ENCODE measurements at regions not wholly inside any gene's neighbourhood (a gene's known extent, or its start where the extent isn't known, plus 50 kb on each side); places are given as distances from the start of the nearest gene placed in this dataset.

DNA sequence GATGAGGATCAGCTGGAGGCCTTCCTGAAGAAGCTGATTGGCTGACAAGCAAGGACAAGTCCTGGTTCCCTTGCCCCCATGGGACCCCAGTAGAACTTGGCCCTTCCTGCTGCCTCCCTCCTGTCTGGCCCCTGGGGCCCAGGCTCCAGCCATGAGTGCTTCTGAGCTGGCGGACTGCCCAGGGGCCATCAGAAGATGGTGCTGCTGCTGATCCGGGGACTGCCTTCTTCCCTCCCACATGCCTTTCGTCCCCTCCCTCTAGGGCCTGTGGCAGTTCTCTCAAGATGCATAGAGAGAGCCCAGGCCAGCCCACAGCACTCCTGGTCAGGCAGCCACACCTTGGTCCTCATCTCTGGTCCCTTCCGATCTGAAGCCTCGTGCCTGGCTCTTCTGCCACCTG is 57.9 kb upstream of the PRKACB start:
- Histone ChIP-seq H3K14ac (ENCODE audit: low read length in 2 of 2) (no peak overlapping the region), H3K79me1 (replicated peaks; ENCODE audit: low read length, poor library complexity, severe bottlenecking) (peaks cover 22% of the 10 kb centered on the region), H2BK120ac (ENCODE audit: low read depth, low read length) (no peak overlapping the region), H3K4me3 (ENCODE audit: insufficient read depth in 1 of 2, low read depth in 1 of 2, low read length in 2 of 2) (no peak overlapping the region), H2BK12ac (ENCODE audit: low read length in 2 of 2) (no peak overlapping the region), H3K23ac (ENCODE audit: low read length in 2 of 2) (no peak overlapping the region), H3K9me3 (ENCODE audit: control insufficient read depth, low read length) (no peaks in the 10 kb centered on the region), H2AFZ (ENCODE audit: low read depth, low read length) (no peak overlapping the region), H2AK5ac (ENCODE audit: low read length, severe bottlenecking) (no peak overlapping the region), H3K36me3 (ENCODE audit: control insufficient read depth in 1 of 2, insufficient read depth in 2 of 2, low read depth in 1 of 2, low read length in 2 of 2) (peaks cover 0 to 7% of the 10 kb centered on the region in 2 experiments), H3K27me3 (ENCODE audit: control insufficient read depth in 1 of 2, insufficient read depth in 1 of 2, low read length in 2 of 2) (no peaks in the 10 kb centered on the region), H3K4ac (ENCODE audit: low read depth in 1 of 2, low read length in 2 of 2) (no peak overlapping the region), H3K4me2 (ENCODE audit: low read length, poor library complexity, severe bottlenecking) (no peak overlapping the region), H2BK15ac (ENCODE audit: low read depth, poor library complexity, severe bottlenecking) (no peak overlapping the region), H3K27ac (ENCODE audit: low read length, poor library complexity, severe bottlenecking) (no peak overlapping the region), H4K91ac (ENCODE audit: low read length) (no peak overlapping the region), H3K9ac (ENCODE audit: low read length) (no peak overlapping the region), H3K4me1 (ENCODE audit: control insufficient read depth, insufficient read depth, low read depth, low read length) (peaks cover 8% of the 10 kb centered on the region), H4K8ac (ENCODE audit: low read length) (peak overlapping the region; percentile 7), H3K18ac (ENCODE audit: low read depth in 1 of 2, low read length in 2 of 2) (no peak overlapping the region), H2BK5ac (ENCODE audit: low read depth, low read length, poor library complexity, severe bottlenecking) (no peak overlapping the region)
- no peak for DNase-seq
- WGBS = 82% methylated on average over 5 of the region's 5 CpGs

- H3K18ac ChIP-seq (ENCODE audit: low read depth in 1 of 2, low read length in 2 of 2) = no peak overlapping the region
- H3K9ac ChIP-seq (ENCODE audit: low read length) = no peak overlapping the region
- no peaks in the 10 kb centered on the region for H3K9me3 ChIP-seq (ENCODE audit: control insufficient read depth, low read length)
- no peak overlapping the region for H3K4ac ChIP-seq (ENCODE audit: low read depth in 1 of 2, low read length in 2 of 2)
- peaks cover 0 to 7% of the 10 kb centered on the region in 2 experiments for H3K36me3 ChIP-seq (ENCODE audit: control insufficient read depth in 1 of 2, insufficient read depth in 2 of 2, low read depth in 1 of 2, low read length in 2 of 2)
- H4K8ac ChIP-seq (ENCODE audit: low read length) = no peak overlapping the region
- no peak overlapping the region for H3K27ac ChIP-seq (ENCODE audit: low read length, poor library complexity, severe bottlenecking)
- H3K79me1 ChIP-seq (replicated peaks; ENCODE audit: low read length, poor library complexity, severe bottlenecking) = peaks cover 22% of the 10 kb centered on the region
- no peaks in the 10 kb centered on the region for H3K27me3 ChIP-seq (ENCODE audit: control insufficient read depth in 1 of 2, insufficient read depth in 1 of 2, low read length in 2 of 2)
- H3K4me3 ChIP-seq (ENCODE audit: insufficient read depth in 1 of 2, low read depth in 1 of 2, low read length in 2 of 2) = no peak overlapping the region
- no peak overlapping the region for H4K91ac ChIP-seq (ENCODE audit: low read length)
- H2AK5ac ChIP-seq (ENCODE audit: low read length, severe bottlenecking) = no peak overlapping the region
- H3K14ac ChIP-seq (ENCODE audit: low read length in 2 of 2) = no peak overlapping the region
- DNase-seq = no peak
- H2AFZ ChIP-seq (ENCODE audit: low read depth, low read length) = no peak overlapping the region
- no peak overlapping the region for H3K4me2 ChIP-seq (ENCODE audit: low read length, poor library complexity, severe bottlenecking)
- H2BK5ac ChIP-seq (ENCODE audit: low read depth, low read length, poor library complexity, severe bottlenecking) = no peak overlapping the region
- no peak overlapping the region for H2BK120ac ChIP-seq (ENCODE audit: low read depth, low read length)
- WGBS = no CpG with 5 or more reads among the region's 3 CpGs
- no peak overlapping the region for H2BK15ac ChIP-seq (ENCODE audit: low read depth, poor library complexity, severe bottlenecking)
- no peak overlapping the region for H2BK12ac ChIP-seq (ENCODE audit: low read length in 2 of 2)
- peaks cover 6% of the 10 kb centered on the region for H3K4me1 ChIP-seq (ENCODE audit: control insufficient read depth, insufficient read depth, low read depth, low read length)
- H3K23ac ChIP-seq (ENCODE audit: low read length in 2 of 2) = no peak overlapping the region
Observed at GRCh38 chr1:84083307-84083706, 60.8 kb upstream of the PRKACB start.

- Histone ChIP-seq H3K18ac (ENCODE audit: low read depth in 1 of 2, low read length in 2 of 2) (peak overlapping the region; percentile 87 to 88), H2BK12ac (ENCODE audit: low read length in 2 of 2) (no peak overlapping the region), H3K4me1 (ENCODE audit: control insufficient read depth, insufficient read depth, low read depth, low read length) (peaks cover 1% of the 10 kb centered on the region), H3K79me1 (replicated peaks; ENCODE audit: low read length, poor library complexity, severe bottlenecking) (peaks cover 13% of the 10 kb centered on the region), H4K8ac (ENCODE audit: low read length) (peak overlapping the region; percentile 75), H3K27ac (ENCODE audit: low read length, poor library complexity, severe bottlenecking) (no peak overlapping the region), H3K4me2 (ENCODE audit: low read length, poor library complexity, severe bottlenecking) (peak overlapping the region; percentile 99), H2AFZ (ENCODE audit: low read depth, low read length) (peak overlapping the region; percentile 92), H3K4ac (ENCODE audit: low read depth in 1 of 2, low read length in 2 of 2) (no peak overlapping the region), H3K9me3 (ENCODE audit: control insufficient read depth, low read length) (no peaks in the 10 kb centered on the region), H3K14ac (ENCODE audit: low read length in 2 of 2) (peak overlapping the region in 1 of 2 experiments; percentile 7), H3K23ac (ENCODE audit: low read length in 2 of 2) (no peak overlapping the region), H2BK5ac (ENCODE audit: low read depth, low read length, poor library complexity, severe bottlenecking) (no peak overlapping the region), H3K4me3 (ENCODE audit: insufficient read depth in 1 of 2, low read depth in 1 of 2, low read length in 2 of 2) (peak overlapping the region; percentile 94 to 96), H2BK120ac (ENCODE audit: low read depth, low read length) (no peak overlapping the region), H4K91ac (ENCODE audit: low read length) (no peak overlapping the region), H3K36me3 (ENCODE audit: control insufficient read depth in 1 of 2, insufficient read depth in 2 of 2, low read depth in 1 of 2, low read length in 2 of 2) (no peaks in the 10 kb centered on the region), H3K9ac (ENCODE audit: low read length) (peak overlapping the region; percentile 88), H2BK15ac (ENCODE audit: low read depth, poor library complexity, severe bottlenecking) (no peak overlapping the region), H2AK5ac (ENCODE audit: low read length, severe bottlenecking) (no peak overlapping the region), H3K27me3 (ENCODE audit: control insufficient read depth in 1 of 2, insufficient read depth in 1 of 2, low read length in 2 of 2) (no peaks in the 10 kb centered on the region)
- 25% methylated on average over 5 of the region's 5 CpGs for WGBS
- DNase-seq = no peak
Observed at GRCh38 chr1:84078842-84079202, 65.2 kb upstream of the PRKACB start.

DNA sequence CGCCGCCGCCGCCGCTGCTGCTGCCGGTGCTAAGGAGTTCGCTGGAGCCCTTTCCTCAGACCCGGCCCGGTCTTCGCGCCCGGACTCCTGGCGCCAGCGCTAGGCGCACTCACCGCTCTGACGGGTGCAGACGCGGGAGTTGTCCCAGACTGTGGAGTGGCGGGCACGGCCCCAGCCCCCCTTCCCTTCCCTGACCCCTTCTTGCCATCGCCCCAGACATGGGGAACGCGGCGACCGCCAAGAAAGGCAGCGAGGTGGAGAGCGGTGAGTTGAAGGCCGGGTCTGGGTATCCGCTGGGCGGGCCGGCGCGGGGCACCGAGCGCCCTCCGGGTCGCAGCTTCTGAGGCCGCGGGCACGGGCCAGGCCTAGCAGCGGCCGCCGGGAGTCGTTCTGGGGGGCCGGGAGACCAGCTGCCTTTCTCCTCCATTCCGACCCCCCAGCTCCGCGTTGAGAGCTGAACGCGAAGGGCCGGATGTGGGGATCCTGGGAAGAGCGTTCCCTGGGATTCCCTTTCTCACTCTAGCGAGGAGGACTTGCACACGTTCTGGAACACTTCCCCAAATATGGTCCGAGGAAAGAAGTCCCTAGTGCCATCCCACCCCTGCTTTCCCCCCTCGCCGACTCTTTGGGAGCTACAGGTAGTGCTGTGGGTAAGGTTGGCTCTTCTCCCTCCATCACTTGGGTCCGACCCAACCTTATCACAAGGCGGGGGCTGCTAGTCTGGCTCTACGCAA is 65.8 kb upstream of the PRKACB start:
- Histone ChIP-seq H3K9me3 (ENCODE audit: control insufficient read depth, low read length) (no peaks in the 10 kb centered on the region), H3K27ac (ENCODE audit: low read length, poor library complexity, severe bottlenecking) (peak overlapping the region; percentile 37), H3K23ac (ENCODE audit: low read length in 2 of 2) (peak overlapping the region in 1 of 2 experiments; percentile 99), H3K27me3 (ENCODE audit: control insufficient read depth in 1 of 2, insufficient read depth in 1 of 2, low read length in 2 of 2) (no peaks in the 10 kb centered on the region), H3K4me2 (ENCODE audit: low read length, poor library complexity, severe bottlenecking) (peak overlapping the region; percentile 99), H4K8ac (ENCODE audit: low read length) (peak overlapping the region; percentile 75), H2AK5ac (ENCODE audit: low read length, severe bottlenecking) (no peak overlapping the region), H2BK120ac (ENCODE audit: low read depth, low read length) (peak overlapping the region; percentile 11), H3K79me1 (replicated peaks; ENCODE audit: low read length, poor library complexity, severe bottlenecking) (peaks cover 12% of the 10 kb centered on the region), H2BK5ac (ENCODE audit: low read depth, low read length, poor library complexity, severe bottlenecking) (peak overlapping the region; percentile 10), H2AFZ (ENCODE audit: low read depth, low read length) (peak overlapping the region; percentile 92), H3K18ac (ENCODE audit: low read depth in 1 of 2, low read length in 2 of 2) (peak overlapping the region; percentile 87 to 88), H4K91ac (ENCODE audit: low read length) (peak overlapping the region; percentile 64), H2BK15ac (ENCODE audit: low read depth, poor library complexity, severe bottlenecking) (no peak overlapping the region), H3K9ac (ENCODE audit: low read length) (peak overlapping the region; percentile 88), H3K14ac (ENCODE audit: low read length in 2 of 2) (peak overlapping the region in 1 of 2 experiments; percentile 91), H3K4me3 (ENCODE audit: insufficient read depth in 1 of 2, low read depth in 1 of 2, low read length in 2 of 2) (peak overlapping the region; percentile 94 to 96), H3K4ac (ENCODE audit: low read depth in 1 of 2, low read length in 2 of 2) (peak overlapping the region; percentile 42 to 87), H2BK12ac (ENCODE audit: low read length in 2 of 2) (peak overlapping the region; percentile 63 to 79), H3K36me3 (ENCODE audit: control insufficient read depth in 1 of 2, insufficient read depth in 2 of 2, low read depth in 1 of 2, low read length in 2 of 2) (no peaks in the 10 kb centered on the region), H3K4me1 (ENCODE audit: control insufficient read depth, insufficient read depth, low read depth, low read length) (peaks cover 1% of the 10 kb centered on the region)
- peak; percentile 51 for DNase-seq
- WGBS = 2% methylated on average over 46 of the region's 61 CpGs

Data from mesenchymal stem cell (in vitro differentiated cells and primary cell).